Keratinocyte (primary cell): ENCODE measurements at regions not wholly inside any gene's neighbourhood (a gene's known extent, or its start where the extent isn't known, plus 50 kb on each side); places are given as distances from the start of the nearest gene placed in this dataset.

ENCODE experiments used
- DNase-seq: peaks from one replicate; pipeline ENCODE4 v3.0.0-alpha.2; 2011; ENCODE audit warnings: low read depth, missing footprints, low spot score
- FAIRE-seq: peaks from 2 replicates; lab custom pipeline; 2011; peaks lifted over from hg19 to GRCh38; lab: Jason Lieb, UNC
- H2AFZ ChIP-seq: 2 replicates; pipeline ENCODE4 v1.6.0; 2012; ENCODE audit warnings: low read length, control low read depth, inconsistent platforms; ENCODE audit not compliant: control insufficient read depth
- H3K27ac ChIP-seq: 2 replicates; pipeline ENCODE4 v1.5.1; 2011; ENCODE audit warnings: low read length; ENCODE audit not compliant: control insufficient read depth, insufficient read depth
- H3K27me3 ChIP-seq: 3 replicates; pipeline ENCODE4 v1.6.0; 2011; ENCODE audit warnings: low read length; ENCODE audit not compliant: control insufficient read depth, insufficient read depth; ENCODE audit errors: extremely low read depth
- H3K36me3 ChIP-seq, 2 experiments: 2 replicates in 1 of 2; 3 replicates in 1 of 2; pipeline ENCODE4 v1.5.1; 2011; ENCODE audit warnings: low read length in 2 of 2, mild to moderate bottlenecking in 1 of 2; ENCODE audit not compliant: control insufficient read depth in 2 of 2, insufficient read depth in 2 of 2; ENCODE audit errors: extremely low read depth in 1 of 2
- H3K4me1 ChIP-seq: 3 replicates; pipeline ENCODE4 v1.5.1; 2011; ENCODE audit warnings: low read length; ENCODE audit not compliant: control insufficient read depth, insufficient read depth; ENCODE audit errors: extremely low read depth
- H3K4me2 ChIP-seq: 3 replicates; pipeline ENCODE4 v1.6.0; 2011; ENCODE audit warnings: low read depth, low read length; ENCODE audit not compliant: control insufficient read depth, insufficient read depth; ENCODE audit errors: extremely low read depth
- H3K4me3 ChIP-seq, 3 experiments: fragments of 200-600 bp in 1 of 3; sonication (generic) in 1 of 3; 2 replicates in 2 of 3; 3 replicates in 1 of 3; pipeline ENCODE4 v1.5.1; 2011 to 2016; ENCODE audit warnings: low read length in 3 of 3, mild to moderate bottlenecking in 3 of 3, control low read depth in 2 of 3, inconsistent platforms in 1 of 3, low read depth in 1 of 3, mixed read lengths in 1 of 3, mixed run types in 1 of 3, moderate library complexity in 1 of 3; ENCODE audit not compliant: control insufficient read depth in 2 of 3, insufficient read depth in 2 of 3; ENCODE audit errors: extremely low read depth in 1 of 3
- H3K79me2 ChIP-seq: 2 replicates; pipeline ENCODE4 v1.6.0; 2012; ENCODE audit warnings: low read length; ENCODE audit not compliant: control insufficient read depth, insufficient read depth
- H3K9ac ChIP-seq: 3 replicates; pipeline ENCODE4 v1.6.0; 2011; ENCODE audit warnings: low read length; ENCODE audit not compliant: control insufficient read depth, insufficient read depth; ENCODE audit errors: extremely low read depth
- H3K9me1 ChIP-seq: 3 replicates; pipeline ENCODE4 v1.6.0; 2011; ENCODE audit warnings: low read length; ENCODE audit not compliant: control insufficient read depth, insufficient read depth; ENCODE audit errors: extremely low read depth
- H3K9me3 ChIP-seq: 2 replicates; pipeline ENCODE4 v1.5.1; 2012; ENCODE audit warnings: low read depth, low read length; ENCODE audit not compliant: control insufficient read depth
- H4K20me1 ChIP-seq: 3 replicates; pipeline ENCODE4 v1.6.0; 2011; ENCODE audit warnings: low read length; ENCODE audit not compliant: control insufficient read depth, insufficient read depth; ENCODE audit errors: extremely low read depth
- CTCF ChIP-seq, 3 experiments: IDR thresholded peaks in 1 of 3; conservative IDR thresholded peaks in 1 of 3; optimal IDR thresholded peaks in 1 of 3; 2 replicates in 2 of 3; 3 replicates in 1 of 3; pipeline versions ENCODE3 to v1.5.1; 2011; ENCODE audit warnings: low read length in 3 of 3, mild to moderate bottlenecking in 3 of 3, moderate library complexity in 2 of 3, control low read depth in 1 of 3, inconsistent platforms in 1 of 3; ENCODE audit not compliant: insufficient read depth in 2 of 3; ENCODE audit errors: extremely low read depth in 1 of 3
- EZH2 ChIP-seq: IDR thresholded peaks from one replicate; pipeline ENCODE4 v1.6.1; 2012; ENCODE audit warnings: inconsistent platforms, mild to moderate bottlenecking, low read length, moderate library complexity
- dilution Hi-C: fragments of 300-500 bp; cut with MboI; formaldehyde crosslinking; loops from one replicate; pipeline ENCODE4 v1.7.0; 2020; ENCODE audit warnings: low sequenced_read_pairs; ENCODE audit not compliant: extremely low pct_ligation_motif_present

DNA sequence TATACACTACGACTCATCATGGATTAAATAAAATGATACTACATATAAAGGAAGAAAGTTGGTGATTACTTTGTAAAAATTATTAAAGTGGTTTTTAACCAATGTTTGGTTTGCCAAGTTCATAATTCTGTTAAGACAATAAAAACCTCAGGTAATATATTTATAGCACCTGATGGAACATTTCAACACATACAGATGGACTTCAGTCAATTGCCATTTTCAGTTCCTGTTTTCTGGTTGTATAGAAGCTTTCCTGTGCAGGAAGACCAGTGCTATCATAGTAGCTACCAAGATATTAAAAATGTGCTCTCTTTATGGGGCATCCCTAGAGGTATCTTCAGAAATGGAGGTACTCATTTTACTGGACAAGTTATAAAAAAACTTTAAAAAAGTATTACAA is 1686.4 kb downstream of the GRIK2 start:
- FAIRE-seq, result no peak
- Histone ChIP-seq H3K4me3 (no peak overlapping the region), H3K79me2 (no peaks in the 10 kb centered on the region), H3K4me2 (no peak overlapping the region), H4K20me1 (no peaks in the 10 kb centered on the region), H3K36me3 (no peaks in the 10 kb centered on the region), H3K9me3 (no peaks in the 10 kb centered on the region), H3K27ac (no peak overlapping the region), H2AFZ (no peak overlapping the region), H3K9ac (no peak overlapping the region), H3K4me1 (no peaks in the 10 kb centered on the region), H3K27me3 (no peaks in the 10 kb centered on the region), H3K9me1 (no peaks in the 10 kb centered on the region)
- dilution Hi-C loops, result no loop called here
- TF ChIP-seq EZH2 (no peak), CTCF (optimal IDR thresholded peaks at IDR 0.05 in 1 of 3, IDR thresholded peaks at IDR 0.05 in 1 of 3, conservative IDR thresholded peaks at IDR 0.05 in 1 of 3; ENCODE audit: extremely low read depth in 1 of 3, insufficient read depth in 2 of 3, low read length in 3 of 3) (no peak)
- DNase-seq, result no peak

- no peak overlapping the region for H3K4me2 ChIP-seq
- H3K4me3 ChIP-seq, result no peak overlapping the region
- H3K9ac ChIP-seq, result no peak overlapping the region
- H3K79me2 ChIP-seq, result no peaks in the 10 kb centered on the region
- no peaks in the 10 kb centered on the region for H3K9me1 ChIP-seq
- H4K20me1 ChIP-seq, result no peaks in the 10 kb centered on the region
- H3K4me1 ChIP-seq, result no peaks in the 10 kb centered on the region
- H3K9me3 ChIP-seq, result no peaks in the 10 kb centered on the region
- DNase-seq, result no peak
- no peak for FAIRE-seq
- TF ChIP-seq CTCF (optimal IDR thresholded peaks at IDR 0.05 in 1 of 3, IDR thresholded peaks at IDR 0.05 in 1 of 3, conservative IDR thresholded peaks at IDR 0.05 in 1 of 3; ENCODE audit: extremely low read depth in 1 of 3, insufficient read depth in 2 of 3, low read length in 3 of 3) (no peak), EZH2 (no peak)
- H2AFZ ChIP-seq, result no peak overlapping the region
- H3K27me3 ChIP-seq, result no peaks in the 10 kb centered on the region
- dilution Hi-C loops, result no loop called here
- H3K36me3 ChIP-seq, result no peaks in the 10 kb centered on the region
- H3K27ac ChIP-seq, result no peak overlapping the region
Observed at GRCh38 chr6:103062136-103062535, 1668.6 kb downstream of the GRIK2 start.
